GM19468 (cell line): ENCODE measurements at regions not wholly inside any gene's neighbourhood (a gene's known extent, or its start where the extent isn't known, plus 50 kb on each side); places are given as distances from the start of the nearest gene placed in this dataset.

Experiments
- ATAC-seq: cut with Tn5 transposase; IDR thresholded peaks from one replicate; pipeline ENCODE4 v1.9.1; 2021; ENCODE audit warnings: mild to moderate bottlenecking, moderate library complexity, moderate number of reproducible peaks; ENCODE audit not compliant: unreplicated experiment; ENCODE audit errors: extremely low read depth

- no peak for ATAC-seq
Measured at GRCh38 chr9:120151806-120152205, 428.2 kb downstream of the CDK5RAP2 start.

DNA sequence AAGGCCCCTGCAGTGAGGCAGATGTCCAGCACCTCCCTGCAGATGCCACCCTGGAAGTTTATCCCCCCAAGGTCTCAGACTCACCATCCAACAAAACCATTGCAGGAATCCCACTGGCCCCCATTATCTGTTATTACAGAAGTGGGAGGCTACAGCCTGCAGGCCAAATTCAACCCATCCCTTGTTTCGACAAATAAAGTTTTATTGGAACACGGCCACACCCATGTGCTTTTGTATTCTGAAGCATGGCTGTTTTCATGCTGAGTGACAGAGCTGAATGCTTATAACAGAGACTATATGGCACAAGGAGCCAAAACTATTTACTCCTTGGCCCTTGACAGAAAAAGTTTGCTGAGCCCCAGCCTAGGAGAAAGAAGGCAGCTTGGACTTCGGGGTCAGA, 428.8 kb downstream of the CDK5RAP2 start:
- ATAC-seq = no peak

- no peak for ATAC-seq
Measured at GRCh38 chr9:120138955-120139354, 441.0 kb downstream of the CDK5RAP2 start.

GRCh38 chr9:120137186-120137840, 442.7 kb downstream of the CDK5RAP2 start:
- no peak for ATAC-seq

DNA sequence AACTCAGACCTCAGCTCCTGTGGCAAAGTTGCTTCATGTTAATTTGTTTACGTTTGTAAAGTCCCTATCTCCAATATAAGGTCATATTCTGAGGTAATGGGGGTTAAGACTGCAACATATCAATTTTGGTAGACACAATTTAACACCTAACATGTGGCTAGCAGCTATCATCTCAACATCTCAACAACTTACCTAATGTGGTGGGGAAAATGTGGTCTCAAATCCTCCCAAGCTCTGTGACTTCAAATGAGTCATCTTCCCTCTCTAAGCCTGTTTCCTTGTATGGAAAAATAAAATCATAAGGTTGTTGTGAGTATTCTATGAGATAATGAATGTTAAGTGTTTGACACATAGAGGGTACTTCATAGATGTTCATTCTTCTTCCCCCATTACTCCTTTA, 443.3 kb downstream of the CDK5RAP2 start:
- no peak for ATAC-seq

- ATAC-seq = no peak
Measured at GRCh38 chr9:120117081-120117480, 462.9 kb downstream of the CDK5RAP2 start.

DNA sequence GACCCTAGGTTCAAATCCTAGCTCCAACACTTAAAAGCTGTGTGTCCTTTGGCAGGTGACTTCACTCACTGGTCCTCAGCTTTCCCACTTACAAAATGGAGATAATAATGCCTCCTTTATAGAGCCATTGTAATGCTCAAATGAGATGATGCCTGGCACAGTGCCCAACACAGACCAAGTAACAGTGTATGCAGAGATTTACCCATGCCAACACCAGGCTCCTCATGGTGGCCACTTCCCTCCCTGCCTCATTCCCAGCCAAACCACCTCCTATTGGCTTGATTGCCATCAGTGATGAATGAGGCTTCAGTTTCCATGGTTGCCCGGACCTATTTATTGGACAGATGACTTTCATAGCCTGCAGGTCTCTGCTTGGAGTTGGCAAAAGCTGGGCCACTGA, 469.4 kb downstream of the CDK5RAP2 start:
- ATAC-seq = no peak

DNA sequence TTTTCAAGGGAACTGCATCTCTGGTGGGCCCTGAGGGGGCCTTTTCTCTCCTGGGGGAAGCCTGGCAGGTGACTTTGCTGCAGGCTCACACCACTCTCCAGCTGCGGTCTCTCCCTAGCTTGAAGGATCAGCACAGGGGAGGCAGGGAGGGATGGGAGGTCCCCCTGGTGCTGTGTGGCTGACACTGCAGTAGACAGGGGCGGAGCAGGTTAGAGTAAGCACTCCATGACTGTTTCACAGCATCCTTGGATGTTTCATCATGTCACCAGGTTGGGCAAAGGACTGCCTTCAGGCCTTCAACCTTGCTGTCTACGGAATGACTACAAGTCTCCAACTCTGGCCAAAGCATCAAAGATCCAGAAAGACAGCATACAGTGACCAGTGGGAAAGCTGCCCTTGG, 470.7 kb downstream of the CDK5RAP2 start:
- no peak for ATAC-seq

DNA sequence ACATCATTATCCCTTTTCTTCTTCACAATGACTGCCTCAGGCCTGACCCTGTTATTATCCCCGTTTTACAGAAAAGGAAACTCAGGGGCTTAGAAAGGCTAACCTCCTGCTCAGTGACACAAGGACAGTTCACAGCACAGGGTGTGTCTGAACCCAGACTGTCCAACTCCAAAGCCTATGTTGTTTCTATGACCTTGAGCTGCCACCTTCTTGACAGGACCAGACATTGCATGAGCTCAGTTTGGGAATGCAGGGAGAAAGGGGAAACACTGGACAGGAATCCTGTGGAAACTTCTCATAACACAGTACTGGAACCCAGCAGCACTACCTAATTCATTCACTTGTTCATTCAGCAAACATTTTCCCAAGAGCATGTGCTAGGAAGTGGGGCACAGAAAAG, 472.8 kb downstream of the CDK5RAP2 start:
- no peak for ATAC-seq

GRCh38 chr9:120104771-120105170, 475.2 kb downstream of the CDK5RAP2 start:
- no peak for ATAC-seq

DNA sequence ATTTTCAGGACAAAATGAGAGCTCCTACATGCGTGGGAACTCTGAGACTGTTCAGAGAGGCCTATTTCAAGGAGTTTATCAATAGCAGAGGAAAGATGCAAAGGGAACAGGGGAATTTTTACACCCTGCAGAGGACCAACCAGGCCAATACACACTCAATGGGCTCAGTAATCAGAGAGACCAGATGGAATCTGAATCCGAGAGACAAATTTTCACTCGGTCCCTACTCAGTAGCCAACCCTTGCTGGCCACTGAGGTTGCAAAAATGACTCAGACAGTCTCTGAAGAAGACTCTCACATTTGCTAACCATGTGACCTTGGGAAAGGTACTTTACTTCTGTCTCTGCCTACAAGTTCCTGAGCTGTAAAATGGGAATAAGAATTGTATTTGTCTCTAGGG, 479.4 kb downstream of the CDK5RAP2 start:
- no peak for ATAC-seq

GRCh38 chr9:120099065-120099464, 480.9 kb downstream of the CDK5RAP2 start:
- no peak for ATAC-seq

GRCh38 chr9:120098584-120098983, 481.4 kb downstream of the CDK5RAP2 start:
- no peak for ATAC-seq

GRCh38 chr9:120091206-120091605, 488.8 kb downstream of the CDK5RAP2 start:
- ATAC-seq = no peak

GRCh38 chr9:120080849-120081248, 499.1 kb downstream of the CDK5RAP2 start:
- no peak for ATAC-seq

- no peak for ATAC-seq
Measured at GRCh38 chr9:120078112-120078511, 501.9 kb downstream of the CDK5RAP2 start.

- ATAC-seq = no peak
Measured at GRCh38 chr9:120071760-120072159, 508.2 kb downstream of the CDK5RAP2 start.

GRCh38 chr9:120066315-120066714, 513.7 kb downstream of the CDK5RAP2 start:
- no peak for ATAC-seq

DNA sequence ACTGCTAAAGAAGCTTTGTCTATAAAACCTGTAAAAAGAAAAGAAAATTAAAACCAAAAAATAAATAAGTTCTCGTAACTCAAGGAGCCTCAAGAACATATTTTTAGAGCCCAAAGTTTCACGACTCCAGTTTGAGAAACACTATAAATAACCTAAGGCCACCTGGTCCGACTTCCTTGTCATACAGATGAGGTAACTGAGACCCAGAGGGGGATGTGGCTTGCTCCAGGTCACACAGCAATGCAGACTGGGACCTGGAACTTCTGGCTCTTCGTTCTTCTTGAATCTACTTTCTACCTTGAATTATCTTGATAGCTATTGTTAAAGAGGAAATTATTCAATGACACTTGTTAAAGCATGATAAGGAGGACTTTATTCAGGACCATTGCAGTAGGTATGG, 514.8 kb downstream of the CDK5RAP2 start:
- ATAC-seq = no peak

GRCh38 chr9:120045011-120045410, 535.0 kb downstream of the CDK5RAP2 start:
- no peak for ATAC-seq

- no peak for ATAC-seq
Measured at GRCh38 chr9:120043448-120043847, 536.5 kb downstream of the CDK5RAP2 start.

GRCh38 chr9:120040896-120041295, 539.1 kb downstream of the CDK5RAP2 start:
- ATAC-seq = no peak

- ATAC-seq = no peak
Measured at GRCh38 chr9:120038342-120038741, 541.6 kb downstream of the CDK5RAP2 start.
